Activated T-helper 2 cell treated with anti-CD3 and anti-CD28 coated beads, Interferon-gamma antibody, Interleukin-2, Interleukin-4, amounts not matched to agents 10 μg/mL and 5 μg/mL and 100 μg/mL, durations not matched to agents 14 hours and 24 hours and 36 hours (primary cell): ENCODE measurements at regions not wholly inside any gene's neighbourhood (a gene's known extent, or its start where the extent isn't known, plus 50 kb on each side); places are given as distances from the start of the nearest gene placed in this dataset.
"Not testable (repeated sequence)": the region's sequence is repeated elsewhere in the genome, so short reads cannot be mapped to it uniquely, and the experiment has no call there.

Experiments
- DNase-seq: peaks from one replicate; pipeline ENCODE4 v3.0.0; 2021; ENCODE audit warnings: low spot score
- H3K27ac Mint-ChIP-seq: one replicate; pipeline ENCODE4 v1.8.0; 2021; ENCODE audit warnings: mixed read lengths
- H3K27me3 Mint-ChIP-seq: one replicate; pipeline ENCODE4 v1.8.0; 2021; ENCODE audit warnings: low read depth, mixed read lengths
- H3K36me3 Mint-ChIP-seq: one replicate; pipeline ENCODE4 v1.8.0; 2021; ENCODE audit warnings: low read depth, mixed read lengths
- H3K4me1 Mint-ChIP-seq: one replicate; pipeline ENCODE4 v1.8.0; 2021; ENCODE audit warnings: low read depth, mixed read lengths
- H3K4me3 Mint-ChIP-seq: one replicate; pipeline ENCODE4 v1.8.0; 2021; ENCODE audit warnings: low read depth, mild to moderate bottlenecking, moderate library complexity, mixed read lengths
- H3K9me3 Mint-ChIP-seq: one replicate; pipeline ENCODE4 v1.8.0; 2021; ENCODE audit warnings: mixed read lengths
- intact Hi-C: fragments of 100-400 bp; cut with micrococcal nuclease; formaldehyde crosslinking; loops from one replicate; pipeline ENCODE4 v1.15.1; 2023

DNA sequence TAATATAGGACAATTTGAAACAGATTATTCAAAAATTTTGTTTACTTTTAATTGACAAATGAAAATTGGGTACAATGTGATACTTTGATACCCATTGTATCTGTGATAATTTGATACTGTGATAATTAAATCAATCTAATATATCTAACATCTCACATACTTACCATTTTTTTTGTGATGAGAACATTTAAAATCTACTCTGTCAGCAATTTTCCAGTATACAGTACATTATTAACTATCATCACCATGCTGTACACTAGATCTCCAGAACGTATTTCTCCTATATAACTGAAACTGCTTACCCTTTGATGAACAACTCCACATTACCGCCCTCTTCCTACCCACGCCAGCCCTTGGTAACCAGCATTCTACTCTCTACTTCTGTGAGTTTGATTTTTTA is 139.7 kb upstream of the TFPI start:
- no peaks in the 10 kb centered on the region for H3K36me3 Mint-ChIP-seq
- H3K9me3 Mint-ChIP-seq, result no peaks in the 10 kb centered on the region

DNA sequence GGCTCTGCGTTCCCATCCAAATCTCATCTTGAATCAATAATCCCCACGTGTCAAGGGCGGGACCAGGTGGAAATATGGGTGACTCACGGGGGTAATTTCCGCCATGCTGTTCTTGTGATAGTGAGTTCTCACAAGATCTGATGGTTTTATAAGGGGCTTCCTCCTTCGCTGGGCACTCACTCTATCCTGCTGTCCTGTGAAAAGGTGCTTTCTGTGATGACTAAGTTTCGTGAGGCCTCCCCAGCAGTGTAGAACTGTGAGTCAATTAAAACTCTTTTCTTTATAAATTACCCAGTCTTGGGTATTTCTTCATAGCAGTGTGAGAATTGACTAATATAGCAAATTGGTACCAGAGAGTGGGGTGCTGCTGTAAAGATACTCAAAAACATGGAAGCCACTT is 142.4 kb upstream of the TFPI start:
- H3K4me1 Mint-ChIP-seq, H3K9me3 Mint-ChIP-seq, H3K4me3 Mint-ChIP-seq, H3K27ac Mint-ChIP-seq, intact Hi-C loops, H3K36me3 Mint-ChIP-seq, DNase-seq, H3K27me3 Mint-ChIP-seq: not testable (repeated sequence)

More for the DNA sequence above, 139.7 kb upstream of the TFPI start:
- H3K27me3 Mint-ChIP-seq, result no peaks in the 10 kb centered on the region
- no peaks in the 10 kb centered on the region for H3K4me1 Mint-ChIP-seq
- H3K4me3 Mint-ChIP-seq, result no peak overlapping the region
- DNase-seq, result no peak
- H3K27ac Mint-ChIP-seq, result no peak overlapping the region
- intact Hi-C loops, result no loop called here

DNA sequence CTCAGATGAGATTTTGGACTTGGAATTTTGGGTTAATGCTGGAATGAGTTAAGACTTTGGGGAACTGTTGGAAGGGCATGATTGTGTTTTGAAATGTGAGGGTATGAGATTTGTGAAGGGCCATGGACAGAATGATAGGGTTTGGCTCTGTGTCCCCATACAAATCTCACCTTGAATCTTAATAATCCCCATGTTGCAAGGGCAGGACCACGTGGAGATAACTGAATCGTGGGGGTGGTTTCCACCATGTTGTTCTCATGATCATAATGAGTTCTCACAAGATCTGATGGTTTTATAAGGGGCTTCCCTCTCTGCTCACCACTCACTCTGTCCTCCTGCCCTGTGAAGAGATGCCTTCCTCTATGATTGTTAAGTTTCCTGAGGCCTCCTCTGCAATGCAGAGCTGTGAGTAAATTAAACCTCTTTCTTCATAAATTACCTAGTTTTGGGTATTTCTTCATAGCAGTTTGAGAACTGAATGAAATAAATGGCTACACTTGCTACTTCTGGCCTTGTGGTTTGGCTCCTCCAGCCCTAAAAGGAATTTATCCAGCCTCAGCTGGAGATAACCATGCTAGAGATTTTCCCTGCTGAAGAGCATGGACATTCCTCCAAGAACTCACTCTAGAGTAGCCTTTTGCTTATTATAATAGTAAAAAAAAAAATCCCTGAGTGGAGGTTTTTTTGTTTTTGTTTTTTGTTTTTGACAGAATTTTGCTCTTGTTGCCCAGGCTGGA is 144.3 kb upstream of the TFPI start:
- intact Hi-C loops, result no loop called here
- no peaks in the 10 kb centered on the region for H3K27me3 Mint-ChIP-seq
- no peaks in the 10 kb centered on the region for H3K36me3 Mint-ChIP-seq
- no peaks in the 10 kb centered on the region for H3K4me1 Mint-ChIP-seq
- no peak for DNase-seq
- no peak overlapping the region for H3K4me3 Mint-ChIP-seq
- H3K9me3 Mint-ChIP-seq, result no peaks in the 10 kb centered on the region
- no peak overlapping the region for H3K27ac Mint-ChIP-seq

DNA sequence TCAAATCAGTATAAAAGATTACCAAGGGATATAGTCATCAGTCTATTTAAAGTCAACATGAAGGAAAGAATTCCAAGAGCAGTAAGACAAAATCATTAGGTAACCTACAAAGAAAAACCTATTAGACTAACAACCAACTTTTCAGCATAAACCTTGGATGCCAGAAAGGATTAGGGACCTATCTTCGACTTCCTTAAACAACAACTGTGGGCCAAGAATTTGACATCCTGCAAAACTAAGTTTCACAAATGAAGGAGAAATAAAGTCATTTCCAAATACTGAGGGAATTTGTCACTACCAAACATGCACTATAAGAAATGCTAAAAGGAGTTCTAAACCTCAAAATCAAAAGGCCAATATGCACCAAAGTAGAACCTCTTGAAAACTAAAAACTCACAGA is 147.9 kb upstream of the TFPI start:
- DNase-seq, result no peak
- no peaks in the 10 kb centered on the region for H3K9me3 Mint-ChIP-seq
- H3K4me1 Mint-ChIP-seq, result no peaks in the 10 kb centered on the region
- no peaks in the 10 kb centered on the region for H3K27me3 Mint-ChIP-seq
- no peaks in the 10 kb centered on the region for H3K36me3 Mint-ChIP-seq
- no peak overlapping the region for H3K4me3 Mint-ChIP-seq
- intact Hi-C loops, result no loop called here
- H3K27ac Mint-ChIP-seq, result no peak overlapping the region

DNA sequence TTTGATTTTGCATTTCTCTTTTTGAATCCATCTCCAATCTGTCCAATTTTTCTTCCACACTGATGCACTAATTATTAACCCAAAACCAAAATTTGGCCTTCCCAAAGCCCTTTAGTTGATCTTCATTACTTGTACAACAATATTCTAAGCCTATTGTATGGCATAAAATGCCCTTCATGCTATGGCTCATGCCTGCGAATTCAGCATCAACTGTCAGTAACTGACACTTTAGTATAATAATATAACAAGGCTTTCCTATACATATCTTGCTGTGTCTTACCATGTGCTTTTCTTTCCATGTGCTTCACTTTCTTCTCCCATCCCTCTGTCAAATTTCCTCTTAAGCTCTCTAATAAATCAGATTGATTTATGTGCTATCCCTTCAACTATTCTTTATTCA is 154.0 kb upstream of the TFPI start:
- Mint-ChIP-seq H3K4me3 (no peak overlapping the region), H3K36me3 (no peaks in the 10 kb centered on the region), H3K9me3 (no peaks in the 10 kb centered on the region), H3K4me1 (no peaks in the 10 kb centered on the region), H3K27me3 (no peaks in the 10 kb centered on the region), H3K27ac (no peak overlapping the region)
- intact Hi-C loops, result no loop called here
- DNase-seq, result no peak

DNA sequence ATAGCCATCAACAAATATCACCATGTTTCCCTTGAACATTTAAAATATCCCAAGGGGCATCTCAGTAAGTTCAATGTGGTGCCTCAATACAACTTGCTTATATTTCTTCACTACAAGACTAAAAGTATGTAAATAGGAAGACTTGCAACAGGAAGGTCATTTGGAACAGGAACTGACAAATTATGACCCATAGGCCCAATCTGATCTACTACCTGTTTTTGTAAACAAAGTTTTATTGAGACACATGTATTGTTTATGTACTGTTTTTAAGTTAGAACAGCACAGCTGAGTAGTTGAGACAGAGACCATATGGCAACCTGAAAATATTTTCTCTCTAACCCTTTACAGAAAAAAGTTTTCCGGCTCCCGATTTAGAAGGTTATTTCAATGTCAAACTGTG is 154.8 kb upstream of the TFPI start:
- Mint-ChIP-seq H3K27me3 (no peaks in the 10 kb centered on the region), H3K9me3 (no peaks in the 10 kb centered on the region), H3K4me1 (no peaks in the 10 kb centered on the region), H3K36me3 (no peaks in the 10 kb centered on the region), H3K27ac (no peak overlapping the region), H3K4me3 (no peak overlapping the region)
- no peak for DNase-seq
- intact Hi-C loops, result no loop called here

DNA sequence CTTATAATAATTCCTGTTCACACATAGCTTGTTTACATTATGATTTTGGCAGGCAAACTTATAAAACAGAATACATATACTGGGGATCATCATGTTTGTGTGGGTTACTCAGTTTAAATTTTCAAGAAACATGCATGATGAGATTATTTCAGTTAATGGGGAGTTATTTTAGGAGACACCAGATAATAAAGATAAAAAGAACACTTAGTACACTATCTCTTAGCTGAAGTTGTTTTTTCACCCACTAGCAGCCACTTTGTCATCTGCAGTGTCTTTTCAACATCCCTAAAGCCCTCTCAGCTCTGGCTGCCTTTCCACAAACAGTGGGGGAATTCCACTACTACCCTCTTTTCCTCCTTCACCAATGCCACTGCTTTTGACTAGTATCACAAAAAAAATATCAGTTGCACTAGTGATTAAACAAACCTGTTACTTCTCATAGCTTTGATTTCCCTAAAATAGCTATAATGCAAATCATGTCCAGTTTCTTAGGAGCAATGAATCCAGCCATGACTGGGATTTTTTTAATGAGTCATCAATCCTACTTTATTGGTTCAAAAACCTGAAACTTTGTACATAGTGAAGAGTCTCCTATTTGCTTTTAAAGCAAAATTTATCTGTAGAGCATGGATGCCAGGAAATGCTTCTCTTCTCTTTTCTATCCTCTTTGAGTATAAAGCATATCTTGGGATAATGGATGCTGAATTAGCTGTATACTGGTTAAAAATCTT is 156.7 kb upstream of the TFPI start:
- H3K4me3 Mint-ChIP-seq, result no peak overlapping the region
- H3K27ac Mint-ChIP-seq, result no peak overlapping the region
- H3K27me3 Mint-ChIP-seq, result no peaks in the 10 kb centered on the region
- no peaks in the 10 kb centered on the region for H3K36me3 Mint-ChIP-seq
- intact Hi-C loops, result no loop called here
- no peak for DNase-seq
- no peaks in the 10 kb centered on the region for H3K4me1 Mint-ChIP-seq
- no peaks in the 10 kb centered on the region for H3K9me3 Mint-ChIP-seq

DNA sequence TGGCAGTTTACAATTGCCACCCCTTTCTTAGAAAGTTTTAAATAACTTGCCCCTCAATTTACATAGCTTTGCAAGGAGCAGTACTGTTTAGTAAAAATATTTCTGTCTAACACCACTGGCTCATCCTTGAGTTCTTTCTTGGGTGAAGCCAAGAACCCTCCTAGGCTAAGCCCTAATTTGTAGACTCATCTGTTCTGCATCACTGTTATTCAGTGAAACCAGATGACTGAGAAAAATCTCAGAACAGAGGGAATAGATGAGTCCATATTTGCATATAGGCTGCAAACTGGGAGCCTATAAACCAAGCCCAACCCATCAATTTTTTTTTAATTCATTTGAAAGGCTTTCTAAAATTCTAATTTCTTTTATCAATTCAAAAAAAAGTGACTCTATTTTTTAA is 161.4 kb upstream of the TFPI start:
- no peaks in the 10 kb centered on the region for H3K4me1 Mint-ChIP-seq
- H3K27me3 Mint-ChIP-seq, result no peaks in the 10 kb centered on the region

DNA sequence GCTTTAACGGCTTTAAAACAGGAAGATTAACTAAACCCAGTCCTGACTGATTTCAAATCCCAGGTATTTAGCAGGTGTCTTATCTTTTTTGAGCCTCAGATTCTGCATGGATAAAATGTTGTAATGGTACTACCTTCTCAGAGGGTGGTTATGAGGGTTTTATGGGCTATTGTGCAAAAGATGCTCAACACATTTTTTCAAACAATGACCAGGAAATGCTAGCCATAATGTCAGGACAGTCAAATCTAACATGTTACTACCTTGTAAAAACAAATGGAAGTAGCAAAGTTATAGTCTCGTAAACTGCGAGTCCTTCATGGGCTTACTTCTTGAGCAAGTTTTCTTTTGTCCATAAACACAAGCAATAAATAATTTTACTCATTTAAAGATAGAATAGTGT is 162.1 kb upstream of the TFPI start:
- Mint-ChIP-seq H3K27me3 (no peaks in the 10 kb centered on the region), H3K27ac (no peak overlapping the region), H3K4me1 (no peaks in the 10 kb centered on the region), H3K4me3 (no peak overlapping the region), H3K9me3 (no peaks in the 10 kb centered on the region), H3K36me3 (no peaks in the 10 kb centered on the region)
- intact Hi-C loops, result no loop called here
- no peak for DNase-seq

More for the DNA sequence above, 161.4 kb upstream of the TFPI start:
- intact Hi-C loops, result no loop called here
- Mint-ChIP-seq H3K36me3 (no peaks in the 10 kb centered on the region), H3K4me3 (no peak overlapping the region), H3K27ac (no peak overlapping the region), H3K9me3 (no peaks in the 10 kb centered on the region)
- DNase-seq, result no peak

DNA sequence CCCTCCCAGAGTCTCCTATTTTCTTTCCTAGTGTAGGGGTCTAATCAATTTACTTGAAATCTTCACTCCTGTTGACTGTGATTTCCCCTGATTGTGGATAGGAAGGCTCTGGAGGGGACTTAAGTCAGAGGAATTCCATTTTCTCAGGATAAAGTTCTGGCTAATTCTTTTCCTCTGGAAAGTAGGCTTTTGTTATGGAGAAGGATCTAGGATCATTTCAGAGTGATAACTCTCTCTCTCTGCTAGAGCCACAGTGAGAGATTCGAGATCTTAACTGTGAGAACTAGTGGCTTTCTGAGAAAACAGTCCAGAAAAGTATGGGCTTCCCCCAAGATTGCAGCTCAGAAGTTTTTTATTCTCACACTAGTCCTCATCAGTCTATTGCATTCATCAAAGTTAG is 163.9 kb upstream of the TFPI start:
- Mint-ChIP-seq H3K4me1 (no peaks in the 10 kb centered on the region), H3K27me3 (no peaks in the 10 kb centered on the region), H3K36me3 (no peaks in the 10 kb centered on the region), H3K27ac (no peak overlapping the region), H3K4me3 (no peak overlapping the region), H3K9me3 (no peaks in the 10 kb centered on the region)
- intact Hi-C loops, result no loop called here
- no peak for DNase-seq

DNA sequence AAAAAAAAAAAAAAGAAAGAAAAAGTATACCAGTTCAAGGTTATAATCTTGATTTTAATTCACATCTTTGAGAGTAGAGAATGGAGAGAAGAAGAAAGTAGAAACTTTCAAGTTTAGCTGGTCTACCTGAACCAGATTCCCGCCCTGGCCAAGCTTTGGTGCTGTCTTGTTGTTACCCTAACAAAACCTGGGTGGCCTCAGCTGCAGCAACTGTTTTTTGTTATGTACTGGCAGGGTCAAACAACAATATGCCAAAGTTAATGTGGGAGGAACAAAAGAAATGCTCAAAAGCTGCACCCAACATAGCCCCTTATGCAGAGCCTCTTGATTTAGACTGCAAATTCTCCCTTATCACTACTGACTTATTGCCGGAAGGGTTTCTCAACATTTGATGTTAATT is 165.3 kb upstream of the TFPI start:
- Mint-ChIP-seq H3K27ac (no peak overlapping the region), H3K27me3 (no peaks in the 10 kb centered on the region), H3K9me3 (no peaks in the 10 kb centered on the region), H3K36me3 (no peaks in the 10 kb centered on the region), H3K4me3 (no peak overlapping the region), H3K4me1 (no peaks in the 10 kb centered on the region)
- no peak for DNase-seq
- intact Hi-C loops, result no loop called here

DNA sequence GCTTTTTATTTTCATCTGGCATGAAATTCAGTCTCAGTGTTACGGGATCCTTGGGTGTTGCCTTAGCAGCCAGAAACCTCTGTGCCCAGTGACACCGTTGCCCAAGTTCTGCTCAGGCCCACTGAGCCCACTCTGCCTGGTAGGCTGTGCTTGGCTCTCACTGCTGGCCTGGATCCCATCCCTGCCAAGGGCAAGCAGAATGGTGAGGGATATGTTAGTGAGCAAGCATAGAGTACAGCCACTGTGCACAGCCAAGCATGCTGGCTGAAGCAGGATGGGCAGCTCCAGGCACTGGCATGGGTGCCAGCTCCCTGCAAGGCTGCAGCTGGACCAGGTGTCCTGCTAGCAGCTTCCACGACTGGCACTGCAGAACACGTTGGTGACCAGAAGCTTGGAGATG is 194.7 kb upstream of the TFPI start:
- DNase-seq, result no peak
- Mint-ChIP-seq H3K4me3 (no peak overlapping the region), H3K9me3 (no peaks in the 10 kb centered on the region), H3K4me1 (no peaks in the 10 kb centered on the region), H3K36me3 (no peaks in the 10 kb centered on the region), H3K27ac (no peak overlapping the region), H3K27me3 (no peaks in the 10 kb centered on the region)
- intact Hi-C loops, result no loop called here

DNA sequence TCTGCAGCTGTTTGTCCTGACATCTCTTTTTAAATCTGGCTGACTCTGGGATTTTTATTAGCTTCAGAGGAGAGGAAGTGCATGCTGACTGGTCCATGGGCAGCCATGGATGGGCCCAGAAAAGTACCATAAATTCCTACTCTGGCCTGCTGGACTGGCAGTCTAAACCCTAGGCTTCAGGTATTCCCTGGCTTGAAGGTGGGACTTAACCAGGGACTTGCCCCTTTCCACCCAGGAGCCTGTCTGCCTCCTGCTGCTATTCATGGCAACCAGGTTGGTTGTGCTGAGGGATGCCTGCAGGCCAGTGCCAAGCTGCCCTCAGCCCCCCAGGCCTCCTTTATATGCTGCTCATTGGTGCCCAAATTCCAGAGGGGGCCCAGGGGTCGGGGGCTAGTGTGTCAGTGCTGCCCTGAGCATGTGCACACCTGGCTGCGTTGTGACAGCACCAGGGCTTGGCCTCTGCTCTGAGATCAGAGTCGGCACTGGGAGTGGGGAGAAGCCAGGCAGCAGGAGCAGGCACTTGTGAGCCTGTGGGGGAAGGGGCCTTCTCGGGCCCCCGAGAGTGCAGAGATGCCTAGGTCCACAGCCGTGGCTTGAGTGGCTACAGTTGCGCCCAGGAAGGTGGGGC is 195.7 kb upstream of the TFPI start:
- intact Hi-C loops, result no loop called here
- no peaks in the 10 kb centered on the region for H3K9me3 Mint-ChIP-seq
- H3K4me3 Mint-ChIP-seq, result no peak overlapping the region
- DNase-seq, result no peak
- H3K27ac Mint-ChIP-seq, result no peak overlapping the region
- no peaks in the 10 kb centered on the region for H3K27me3 Mint-ChIP-seq
- H3K4me1 Mint-ChIP-seq, result no peaks in the 10 kb centered on the region
- H3K36me3 Mint-ChIP-seq, result no peaks in the 10 kb centered on the region
